ENCODE measurements at regions not wholly inside any gene's neighbourhood (a gene's known extent, or its start where the extent isn't known, plus 50 kb on each side); places are given as distances from the start of the nearest gene placed in this dataset.

GRCh38 chr9:135006911-135007570 lies 80.4 kb upstream of the OLFM1 start:
- DNase-seq (ENCODE audit: low read depth, low spot score) (no peak), ATAC-seq (no peak)
- Histone ChIP-seq H3K4me2 (ENCODE audit: low read length) (no peak overlapping the region), H3K4me1 (ENCODE audit: control insufficient read depth in 1 of 2, insufficient read depth in 2 of 2, low read length in 2 of 2) (no peaks in the 10 kb centered on the region), H3K79me2 (ENCODE audit: insufficient read depth, low read length) (no peaks in the 10 kb centered on the region), H3K9me2 (ENCODE audit: insufficient read depth) (no peaks in the 10 kb centered on the region), H3K4me3 (replicated peaks in 1 of 2; ENCODE audit: low read depth in 1 of 2, low read length in 2 of 2) (no peak overlapping the region), H3K36me3 (ENCODE audit: control insufficient read depth in 1 of 2, insufficient read depth in 2 of 2, low read length in 2 of 2) (no peaks in the 10 kb centered on the region), H2AFZ (ENCODE audit: low read depth, low read length, poor library complexity, severe bottlenecking) (no peak overlapping the region), H3K9ac (ENCODE audit: low read length) (no peak overlapping the region), H3K27me3 (ENCODE audit: insufficient read depth, low read length) (0 out of 2 replicates have a peak, but pooled peaks cover 2% of the 10 kb centered on the region), H4K20me1 (ENCODE audit: insufficient read depth) (no peaks in the 10 kb centered on the region), H3K27ac (ENCODE audit: low read depth, low read length) (no peak overlapping the region), H3K9me3 (ENCODE audit: control insufficient read depth in 1 of 2, insufficient read depth in 1 of 2, low read depth in 1 of 2, low read length in 2 of 2) (no peaks in the 10 kb centered on the region; a peak in 1 of 4 replicates)
- ChIA-PET RAD21 (ENCODE audit: low non-redundant PET in 1 of 2, low total read pairs in 2 of 2, uncharacterized antibody in 2 of 2, unreplicated experiment in 2 of 2) (no interaction called here), CTCF (interaction anchor here (0.6 kb wide), 1 partner anchor 18 kb away, joined by 5 read pairs; no protein-coding TSS in a partner anchor), POLR2A (no interaction called here)
- TF ChIP-seq SP1 (IDR thresholded peaks at IDR 0.05; ENCODE audit: low read depth) (no peak), ZNF274 (IDR thresholded peaks at IDR 0.05; ENCODE audit: low read depth, low read length) (no peak), FOSL1 (IDR thresholded peaks at IDR 0.05; ENCODE audit: low read depth) (no peak), RAD21 (IDR thresholded peaks at IDR 0.05; ENCODE audit: low read depth) (no peak), TCF7L2 (IDR thresholded peaks at IDR 0.05; ENCODE audit: borderline replicate concordance, extremely low read depth, insufficient read depth, insufficient read length) (no peak), ATF3 (IDR thresholded peaks at IDR 0.05) (no peak), EZH2 (IDR thresholded peaks at IDR 0.05) (no peak), POLR2A (IDR thresholded peaks at IDR 0.05; ENCODE audit: borderline replicate concordance, extremely low read depth, insufficient read depth, insufficient read length) (no peak), EZH2phosphoT487 (IDR thresholded peaks at IDR 0.05; ENCODE audit: borderline replicate concordance) (no peak), JUND (IDR thresholded peaks at IDR 0.05) (no peak), SIN3A (IDR thresholded peaks at IDR 0.05; ENCODE audit: low read depth) (no peak), CBX3 (IDR thresholded peaks at IDR 0.05; ENCODE audit: low read depth) (no peak), POLR2AphosphoS5 (IDR thresholded peaks at IDR 0.05; ENCODE audit: low read depth, low read length) (no peak), SRF (IDR thresholded peaks at IDR 0.05; ENCODE audit: low read depth) (no peak), ZFX (IDR thresholded peaks at IDR 0.05) (no peak), ELF1 (IDR thresholded peaks at IDR 0.05; ENCODE audit: borderline replicate concordance, low read depth) (no peak), YY1 (IDR thresholded peaks at IDR 0.05; ENCODE audit: extremely low read depth, insufficient replicate concordance, low read depth, low read length) (no peak)
- BruUV-seq (replicated peaks): no TSS peak
- intact Hi-C loops (cut with micrococcal nuclease): no loop called here

All from HCT116 (cell line).